ENCODE measurements at regions not wholly inside any gene's neighbourhood (a gene's known extent, or its start where the extent isn't known, plus 50 kb on each side); places are given as distances from the start of the nearest gene placed in this dataset.

GRCh38 chr9:95724253-95724991 lies 151.1 kb upstream of the ERCC6L2 start:
- Histone ChIP-seq H2BK15ac (ENCODE audit: low read depth, low read length) (no peak overlapping the region), H4K8ac (ENCODE audit: low read depth in 2 of 2, low read length in 2 of 2) (no peak overlapping the region), H3K23ac (ENCODE audit: low read depth, low read length) (no peak overlapping the region), H3K27ac (ENCODE audit: insufficient read depth, low read length) (no peak overlapping the region), H3K9me1 (ENCODE audit: insufficient read depth, low read length) (no peaks in the 10 kb centered on the region), H2BK120ac (ENCODE audit: low read depth, low read length) (no peak overlapping the region), H2AK5ac (ENCODE audit: low read depth, low read length) (no peak overlapping the region), H3K9ac (ENCODE audit: low read depth, low read length) (no peak overlapping the region), H3K36me3 (ENCODE audit: control insufficient read depth, insufficient read depth, low read length) (no peaks in the 10 kb centered on the region), H3K9me3 (ENCODE audit: control insufficient read depth, insufficient read depth, low read length) (no peaks in the 10 kb centered on the region; the same call in 1 of the 2 replicates), H4K20me1 (ENCODE audit: insufficient read depth, low read length) (no peaks in the 10 kb centered on the region), H3K4me1 (ENCODE audit: control insufficient read depth, insufficient read depth, low read length) (peaks cover 2% of the 10 kb centered on the region; the same call in 1 of the 2 replicates), H3K14ac (replicated peaks; ENCODE audit: low read depth, low read length) (no peak overlapping the region), H2AK9ac (replicated peaks; ENCODE audit: low read depth, low read length, poor library complexity) (no peak overlapping the region), H4K91ac (ENCODE audit: insufficient read depth, low read depth, low read length) (no peak overlapping the region), H2BK20ac (ENCODE audit: low read depth, low read length) (no peak overlapping the region), H3K18ac (ENCODE audit: low read depth, low read length) (no peak overlapping the region), H3K4me3 (ENCODE audit: insufficient read depth, low read depth, low read length) (no peak overlapping the region), H3K56ac (ENCODE audit: extremely low read depth, insufficient read depth, low read length) (no peak overlapping the region), H3K4me2 (ENCODE audit: low read depth, low read length) (no peak overlapping the region), H4K5ac (ENCODE audit: low read depth, low read length) (no peak overlapping the region), H3K4ac (ENCODE audit: low read depth, low read length) (no peak overlapping the region), H2BK5ac (ENCODE audit: low read depth, low read length, poor library complexity, severe bottlenecking) (no peak overlapping the region), H2AFZ (replicated peaks; ENCODE audit: low read length, poor library complexity) (no peak overlapping the region), H3K27me3 (ENCODE audit: control insufficient read depth, insufficient read depth, low read length) (peaks cover 15% of the 10 kb centered on the region), H3K79me1 (ENCODE audit: low read depth in 1 of 2, low read length in 2 of 2) (no peaks in the 10 kb centered on the region)
- intact Hi-C loops (cut with micrococcal nuclease) (no loop called here), in situ Hi-C loops (cut with MboI; ENCODE audit: low sequenced_read_pairs) (no loop called here), dilution Hi-C loops (cut with HindIII; ENCODE audit: low sequenced_read_pairs, unreplicated experiment) (no loop called here)
- DNase-seq (no peak), ATAC-seq (ENCODE audit: low read depth) (no peak)
- TF ChIP-seq CTCF (conservative IDR thresholded peaks at IDR 0.05; ENCODE audit: low read depth, low read length) (no peak), CEBPB (IDR thresholded peaks at IDR 0.05; ENCODE audit: low read depth, low read length) (no peak), MXI1 (IDR thresholded peaks at IDR 0.05; ENCODE audit: borderline replicate concordance, low read depth, low read length) (no peak), FOS (IDR thresholded peaks at IDR 0.05; ENCODE audit: low read depth, low read length) (no peak), MAFK (IDR thresholded peaks at IDR 0.05; ENCODE audit: low read depth, low read length) (no peak), USF2 (IDR thresholded peaks at IDR 0.05; ENCODE audit: low read depth, low read length) (no peak), NFE2L2 (IDR thresholded peaks at IDR 0.05; ENCODE audit: low read depth, low read length) (no peak), RCOR1 (IDR thresholded peaks at IDR 0.05; ENCODE audit: insufficient replicate concordance, low read length) (no peak), BHLHE40 (IDR thresholded peaks at IDR 0.05; ENCODE audit: low read depth, low read length) (no peak), RAD21 (IDR thresholded peaks at IDR 0.05; ENCODE audit: low read length) (no peak), RFX5 (IDR thresholded peaks at IDR 0.05; ENCODE audit: low read depth, low read length) (no peak), ELK1 (IDR thresholded peaks at IDR 0.05; ENCODE audit: borderline replicate concordance, low read depth, low read length) (no peak), MAZ (IDR thresholded peaks at IDR 0.05; ENCODE audit: borderline replicate concordance, low read depth, low read length) (no peak), POLR2A (IDR thresholded peaks at IDR 0.05; ENCODE audit: low read depth, low read length) (no peak), SMC3 (IDR thresholded peaks at IDR 0.05; ENCODE audit: low read depth, low read length) (no peak), CHD1 (IDR thresholded peaks at IDR 0.05; ENCODE audit: low read depth, low read length) (no peak)
- 60% methylated on average over 5 of the region's 7 CpGs; no CpG with 5 or more reads in 1 of the 2 experiments for WGBS, 2 experiments (ENCODE audit: extremely low coverage in 2 of 2, insufficient read length in 1 of 2)
- POLR2A ChIA-PET (ENCODE audit: unreplicated experiment) = no interaction called here
- CTCF ChIA-PET = no interaction called here
- no TSS peak for BruUV-seq (replicated peaks)
